ENCODE measurements at regions not wholly inside any gene's neighbourhood (a gene's known extent, or its start where the extent isn't known, plus 50 kb on each side); places are given as distances from the start of the nearest gene placed in this dataset.

GRCh38 chr2:65482971-65483370, 50.6 kb upstream of the SPRED2 start:
- DNase-seq = no peak

Data from CD4-positive, alpha-beta T cell treated with Interleukin-15 for 1 hour (primary cell).